SK-N-SH treated with all-trans-retinoic acid at 6 μM for 48 hours (cell line): ENCODE measurements at regions not wholly inside any gene's neighbourhood (a gene's known extent, or its start where the extent isn't known, plus 50 kb on each side); places are given as distances from the start of the nearest gene placed in this dataset.

ENCODE experiments used
- ATAC-seq: fragments of 200-7000 bp; cut with Tn5 transposase; 3 replicates; pipeline ENCODE4 v1.9.1; 2020; ENCODE audit warnings: mild to moderate bottlenecking, moderate library complexity
- ARNTL ChIP-seq: fragments of 450-650 bp; formaldehyde crosslinking; IDR thresholded peaks from 2 replicates; pipeline ENCODE4 v1.5.0; 2020; ENCODE audit warnings: low read depth, mild to moderate bottlenecking, moderate library complexity, borderline replicate concordance
- BACH2 ChIP-seq: fragments of 250-450 bp; sonication (Bioruptor Pico); IDR thresholded peaks from 2 replicates; pipeline ENCODE4 v1.9.0; 2021; ENCODE audit warnings: mild to moderate bottlenecking, borderline replicate concordance
- ESRRG ChIP-seq: fragments of 250-450 bp; sonication (Bioruptor Pico); IDR thresholded peaks from 2 replicates; pipeline ENCODE4 v1.6.1; 2021; ENCODE audit warnings: mild to moderate bottlenecking
- GLIS3 ChIP-seq: fragments of 250-450 bp; sonication (Bioruptor Pico); IDR thresholded peaks from 2 replicates; pipeline ENCODE4 v1.5.0; 2020; ENCODE audit warnings: mild to moderate bottlenecking, moderate library complexity
- OSR1 ChIP-seq: fragments of 250-450 bp; sonication (Bioruptor Pico); IDR thresholded peaks from 2 replicates; pipeline ENCODE4 v1.8.0; 2022; ENCODE audit warnings: moderate library complexity, mild to moderate bottlenecking, inconsistent platforms
- RARB ChIP-seq: fragments of 250-450 bp; sonication (Bioruptor Pico); IDR thresholded peaks from 2 replicates; pipeline ENCODE4 v1.8.0; 2021; ENCODE audit warnings: mild to moderate bottlenecking, moderate library complexity
- SNAI2 ChIP-seq: fragments of 250-450 bp; sonication (Bioruptor Pico); IDR thresholded peaks from 2 replicates; pipeline ENCODE4 v1.5.0; 2020; ENCODE audit warnings: mild to moderate bottlenecking, moderate library complexity
- TCF4 ChIP-seq: fragments of 250-450 bp; sonication (Bioruptor Pico); IDR thresholded peaks from 2 replicates; pipeline ENCODE4 v1.8.0; 2021; ENCODE audit warnings: mild to moderate bottlenecking, moderate library complexity, borderline replicate concordance
- TOX ChIP-seq: fragments of 250-450 bp; sonication (Bioruptor Pico); IDR thresholded peaks from 2 replicates; pipeline ENCODE4 v1.8.0; 2021; ENCODE audit warnings: mild to moderate bottlenecking, moderate library complexity, borderline replicate concordance
- ZC3H10 ChIP-seq: fragments of 250-450 bp; sonication (Bioruptor Pico); IDR thresholded peaks from 2 replicates; pipeline ENCODE4 v1.5.1; 2021; ENCODE audit warnings: mild to moderate bottlenecking, moderate library complexity
- ZFP3 ChIP-seq: fragments of 250-450 bp; sonication (Bioruptor Pico); IDR thresholded peaks from 2 replicates; pipeline ENCODE4 v1.5.0; 2020; ENCODE audit warnings: mild to moderate bottlenecking, moderate library complexity
- ZFP30 ChIP-seq: fragments of 450-650 bp; formaldehyde crosslinking; IDR thresholded peaks from 2 replicates; pipeline ENCODE4 v1.5.0; 2022; ENCODE audit warnings: mild to moderate bottlenecking, moderate library complexity
- ZNF565 ChIP-seq: fragments of 450-650 bp; formaldehyde crosslinking; conservative IDR thresholded peaks from 2 replicates; pipeline ENCODE4 v1.5.0; 2020; ENCODE audit warnings: low read depth, mild to moderate bottlenecking, moderate library complexity
- ZNF70 ChIP-seq: fragments of 450-650 bp; formaldehyde crosslinking; IDR thresholded peaks from 2 replicates; pipeline ENCODE4 v1.5.0; 2020; ENCODE audit warnings: mild to moderate bottlenecking, moderate library complexity
- ZNF8 ChIP-seq: fragments of 450-650 bp; formaldehyde crosslinking; IDR thresholded peaks from 2 replicates; pipeline ENCODE4 v1.5.0; 2020; ENCODE audit warnings: mild to moderate bottlenecking, moderate library complexity
- TF ChIP-seq, protein P1 (sequence below): fragments of 250-450 bp; sonication (Bioruptor Pico); IDR thresholded peaks from 2 replicates; pipeline ENCODE4 v1.5.1; 2020; ENCODE audit warnings: low read depth, mild to moderate bottlenecking, moderate library complexity
- TF ChIP-seq, protein P2 (sequence below): fragments of 250-450 bp; sonication (Bioruptor Pico); IDR thresholded peaks from 2 replicates; pipeline ENCODE4 v1.8.0; 2021; ENCODE audit warnings: low read depth, mild to moderate bottlenecking, moderate library complexity, borderline replicate concordance
- TF ChIP-seq, protein P3 (sequence below): fragments of 250-450 bp; sonication (Bioruptor Pico); IDR thresholded peaks from 2 replicates; pipeline ENCODE4 v1.5.0; 2020; ENCODE audit warnings: mild to moderate bottlenecking, moderate library complexity
- TF ChIP-seq, protein P4 (sequence below): fragments of 250-450 bp; sonication (Bioruptor Pico); IDR thresholded peaks from 2 replicates; pipeline ENCODE4 v1.5.1; 2021; ENCODE audit warnings: mild to moderate bottlenecking, moderate library complexity

DNA sequence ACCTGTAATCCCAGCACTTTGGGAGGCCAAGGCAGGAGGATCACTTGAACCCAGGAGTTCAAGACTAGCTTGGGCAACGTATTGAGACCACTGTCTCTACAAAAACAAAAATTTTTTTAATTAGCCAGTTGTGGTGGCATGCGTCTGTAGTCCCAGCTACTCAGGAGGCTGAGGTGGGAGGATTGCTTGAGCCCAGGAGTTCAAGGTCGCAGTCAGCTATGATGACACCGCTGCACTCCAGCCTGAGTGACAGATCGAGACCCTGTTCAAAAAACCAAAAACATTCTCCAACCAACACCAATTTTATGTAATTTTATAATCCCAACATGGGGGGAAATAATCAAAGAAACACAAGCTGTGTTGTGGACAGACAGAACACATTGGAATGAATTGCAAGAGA, 54.6 kb upstream of the TNRC6A start:
- no peak for TF ChIP-seq ARNTL (CRISPR knock-in tag)
- TF ChIP-seq ZNF565 (CRISPR knock-in tag) = no peak
- no peak for TF ChIP-seq TCF4 (CRISPR knock-in tag)
- TF ChIP-seq, protein P1, sequence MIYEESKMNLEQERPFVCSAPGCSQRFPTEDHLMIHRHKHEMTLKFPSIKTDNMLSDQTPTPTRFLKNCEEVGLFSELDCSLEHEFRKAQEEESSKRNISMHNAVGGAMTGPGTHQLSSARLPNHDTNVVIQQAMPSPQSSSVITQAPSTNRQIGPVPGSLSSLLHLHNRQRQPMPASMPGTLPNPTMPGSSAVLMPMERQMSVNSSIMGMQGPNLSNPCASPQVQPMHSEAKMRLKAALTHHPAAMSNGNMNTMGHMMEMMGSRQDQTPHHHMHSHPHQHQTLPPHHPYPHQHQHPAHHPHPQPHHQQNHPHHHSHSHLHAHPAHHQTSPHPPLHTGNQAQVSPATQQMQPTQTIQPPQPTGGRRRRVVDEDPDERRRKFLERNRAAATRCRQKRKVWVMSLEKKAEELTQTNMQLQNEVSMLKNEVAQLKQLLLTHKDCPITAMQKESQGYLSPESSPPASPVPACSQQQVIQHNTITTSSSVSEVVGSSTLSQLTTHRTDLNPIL (CRISPR knock-in tag) = no peak
- no peak for TF ChIP-seq ZNF70 (CRISPR knock-in tag)
- no peak for TF ChIP-seq OSR1 (CRISPR knock-in tag)
- TF ChIP-seq GLIS3 (CRISPR knock-in tag) = no peak
- no peak for TF ChIP-seq RARB (CRISPR knock-in tag)
- TF ChIP-seq ESRRG (CRISPR knock-in tag) = no peak
- no peak for TF ChIP-seq SNAI2 (CRISPR knock-in tag)
- ATAC-seq = no peak

DNA sequence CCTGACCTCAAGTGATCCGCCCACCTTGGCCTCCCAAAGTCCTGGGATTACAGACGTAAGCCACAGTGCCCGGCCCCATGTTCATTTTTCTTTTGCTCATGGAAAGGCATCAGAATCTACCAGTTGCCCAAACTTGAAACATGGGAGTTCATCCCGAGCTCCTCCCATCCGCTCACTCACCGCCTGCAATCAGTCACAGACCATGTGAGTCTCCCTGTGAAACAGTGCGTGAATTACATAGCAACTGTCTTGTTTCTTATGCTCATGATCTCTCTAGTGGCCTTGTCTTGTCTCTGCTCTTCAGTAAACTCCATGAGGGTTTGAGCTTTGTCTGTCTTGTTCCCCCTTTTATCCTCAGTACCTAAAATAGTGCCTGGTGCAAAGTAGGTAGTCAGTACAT, 52.1 kb upstream of the TNRC6A start:
- TF ChIP-seq, protein P2, sequence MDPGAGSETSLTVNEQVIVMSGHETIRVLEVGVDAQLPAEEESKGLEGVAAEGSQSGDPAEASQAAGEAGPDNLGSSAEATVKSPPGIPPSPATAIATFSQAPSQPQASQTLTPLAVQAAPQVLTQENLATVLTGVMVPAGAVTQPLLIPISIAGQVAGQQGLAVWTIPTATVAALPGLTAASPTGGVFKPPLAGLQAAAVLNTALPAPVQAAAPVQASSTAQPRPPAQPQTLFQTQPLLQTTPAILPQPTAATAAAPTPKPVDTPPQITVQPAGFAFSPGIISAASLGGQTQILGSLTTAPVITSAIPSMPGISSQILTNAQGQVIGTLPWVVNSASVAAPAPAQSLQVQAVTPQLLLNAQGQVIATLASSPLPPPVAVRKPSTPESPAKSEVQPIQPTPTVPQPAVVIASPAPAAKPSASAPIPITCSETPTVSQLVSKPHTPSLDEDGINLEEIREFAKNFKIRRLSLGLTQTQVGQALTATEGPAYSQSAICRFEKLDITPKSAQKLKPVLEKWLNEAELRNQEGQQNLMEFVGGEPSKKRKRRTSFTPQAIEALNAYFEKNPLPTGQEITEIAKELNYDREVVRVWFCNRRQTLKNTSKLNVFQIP = no peak
- TF ChIP-seq TOX (CRISPR knock-in tag) = no peak
- no peak for TF ChIP-seq ZFP30 (CRISPR knock-in tag)
- no peak for TF ChIP-seq BACH2
- no peak for TF ChIP-seq ARNTL (CRISPR knock-in tag)
- no peak for TF ChIP-seq TCF4 (CRISPR knock-in tag)
- no peak for TF ChIP-seq ESRRG (CRISPR knock-in tag)
- TF ChIP-seq ZNF8 = no peak
- TF ChIP-seq, protein P3, sequence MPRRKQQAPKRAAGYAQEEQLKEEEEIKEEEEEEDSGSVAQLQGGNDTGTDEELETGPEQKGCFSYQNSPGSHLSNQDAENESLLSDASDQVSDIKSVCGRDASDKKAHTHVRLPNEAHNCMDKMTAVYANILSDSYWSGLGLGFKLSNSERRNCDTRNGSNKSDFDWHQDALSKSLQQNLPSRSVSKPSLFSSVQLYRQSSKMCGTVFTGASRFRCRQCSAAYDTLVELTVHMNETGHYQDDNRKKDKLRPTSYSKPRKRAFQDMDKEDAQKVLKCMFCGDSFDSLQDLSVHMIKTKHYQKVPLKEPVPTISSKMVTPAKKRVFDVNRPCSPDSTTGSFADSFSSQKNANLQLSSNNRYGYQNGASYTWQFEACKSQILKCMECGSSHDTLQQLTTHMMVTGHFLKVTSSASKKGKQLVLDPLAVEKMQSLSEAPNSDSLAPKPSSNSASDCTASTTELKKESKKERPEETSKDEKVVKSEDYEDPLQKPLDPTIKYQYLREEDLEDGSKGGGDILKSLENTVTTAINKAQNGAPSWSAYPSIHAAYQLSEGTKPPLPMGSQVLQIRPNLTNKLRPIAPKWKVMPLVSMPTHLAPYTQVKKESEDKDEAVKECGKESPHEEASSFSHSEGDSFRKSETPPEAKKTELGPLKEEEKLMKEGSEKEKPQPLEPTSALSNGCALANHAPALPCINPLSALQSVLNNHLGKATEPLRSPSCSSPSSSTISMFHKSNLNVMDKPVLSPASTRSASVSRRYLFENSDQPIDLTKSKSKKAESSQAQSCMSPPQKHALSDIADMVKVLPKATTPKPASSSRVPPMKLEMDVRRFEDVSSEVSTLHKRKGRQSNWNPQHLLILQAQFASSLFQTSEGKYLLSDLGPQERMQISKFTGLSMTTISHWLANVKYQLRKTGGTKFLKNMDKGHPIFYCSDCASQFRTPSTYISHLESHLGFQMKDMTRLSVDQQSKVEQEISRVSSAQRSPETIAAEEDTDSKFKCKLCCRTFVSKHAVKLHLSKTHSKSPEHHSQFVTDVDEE (CRISPR knock-in tag) = no peak
- no peak for TF ChIP-seq ZFP3 (CRISPR knock-in tag)
- no peak for TF ChIP-seq ZC3H10 (CRISPR knock-in tag)
- TF ChIP-seq, protein P1 (CRISPR knock-in tag) = no peak
- TF ChIP-seq, protein P4, sequence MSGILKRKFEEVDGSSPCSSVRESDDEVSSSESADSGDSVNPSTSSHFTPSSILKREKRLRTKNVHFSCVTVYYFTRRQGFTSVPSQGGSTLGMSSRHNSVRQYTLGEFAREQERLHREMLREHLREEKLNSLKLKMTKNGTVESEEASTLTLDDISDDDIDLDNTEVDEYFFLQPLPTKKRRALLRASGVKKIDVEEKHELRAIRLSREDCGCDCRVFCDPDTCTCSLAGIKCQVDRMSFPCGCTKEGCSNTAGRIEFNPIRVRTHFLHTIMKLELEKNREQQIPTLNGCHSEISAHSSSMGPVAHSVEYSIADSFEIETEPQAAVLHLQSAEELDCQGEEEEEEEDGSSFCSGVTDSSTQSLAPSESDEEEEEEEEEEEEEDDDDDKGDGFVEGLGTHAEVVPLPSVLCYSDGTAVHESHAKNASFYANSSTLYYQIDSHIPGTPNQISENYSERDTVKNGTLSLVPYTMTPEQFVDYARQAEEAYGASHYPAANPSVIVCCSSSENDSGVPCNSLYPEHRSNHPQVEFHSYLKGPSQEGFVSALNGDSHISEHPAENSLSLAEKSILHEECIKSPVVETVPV (CRISPR knock-in tag) = no peak
- no peak for ATAC-seq
